ENCODE measurements at regions not wholly inside any gene's neighbourhood (a gene's known extent, or its start where the extent isn't known, plus 50 kb on each side); places are given as distances from the start of the nearest gene placed in this dataset.
"Not testable (repeated sequence)": the region's sequence is repeated elsewhere in the genome, so short reads cannot be mapped to it uniquely, and the experiment has no call there.

- no peak for DNase-seq
These were observed 648.8 kb downstream of the NXPH1 start for GRCh38 chr7:9082203-9082602.

- no peak for DNase-seq
These were observed 650.4 kb downstream of the NXPH1 start for GRCh38 chr7:9083837-9084236.

- no peak for DNase-seq
These were observed 657.9 kb downstream of the NXPH1 start for GRCh38 chr7:9091282-9091681.

GRCh38 chr7:9097565-9098060 lies 664.2 kb downstream of the NXPH1 start:
- DNase-seq = no peak

GRCh38 chr7:9100289-9100688 lies 666.9 kb downstream of the NXPH1 start:
- no peak for DNase-seq

- DNase-seq = no peak
These were observed 669.4 kb downstream of the NXPH1 start for GRCh38 chr7:9102846-9103245.

- no peak for DNase-seq
These were observed 673.3 kb downstream of the NXPH1 start for GRCh38 chr7:9106747-9107146.

GRCh38 chr7:9120331-9120730 lies 686.9 kb downstream of the NXPH1 start:
- no peak for DNase-seq

GRCh38 chr7:9124320-9124719 lies 690.9 kb downstream of the NXPH1 start:
- no peak for DNase-seq

- DNase-seq = no peak
These were observed 691.8 kb downstream of the NXPH1 start for GRCh38 chr7:9125246-9125645.

- DNase-seq = no peak
These were observed 694.5 kb downstream of the NXPH1 start for GRCh38 chr7:9127901-9128300.

GRCh38 chr7:9148687-9149086 lies 715.3 kb downstream of the NXPH1 start:
- no peak for DNase-seq

- DNase-seq = no peak
These were observed 716.2 kb downstream of the NXPH1 start for GRCh38 chr7:9149499-9150082.

- not testable (repeated sequence) for DNase-seq
These were observed 730.3 kb downstream of the NXPH1 start for GRCh38 chr7:9163691-9164090.

- DNase-seq = no peak
These were observed 742.5 kb downstream of the NXPH1 start for GRCh38 chr7:9175871-9176270.

GRCh38 chr7:9181356-9181755 lies 747.9 kb downstream of the NXPH1 start:
- DNase-seq = no peak

GRCh38 chr7:9186730-9187129 lies 753.3 kb downstream of the NXPH1 start:
- no peak for DNase-seq

- no peak for DNase-seq
These were observed 756.3 kb downstream of the NXPH1 start for GRCh38 chr7:9189703-9190102.

GRCh38 chr7:9192969-9193368 lies 759.6 kb downstream of the NXPH1 start:
- DNase-seq = no peak

GRCh38 chr7:9200626-9201025 lies 767.2 kb downstream of the NXPH1 start:
- DNase-seq = no peak

- no peak for DNase-seq
These were observed 768.5 kb downstream of the NXPH1 start for GRCh38 chr7:9201928-9202327.

- no peak for DNase-seq
These were observed 771.2 kb downstream of the NXPH1 start for GRCh38 chr7:9204571-9204970.

GRCh38 chr7:9210114-9210513 lies 776.7 kb downstream of the NXPH1 start:
- no peak for DNase-seq

GRCh38 chr7:9217204-9217603 lies 783.8 kb downstream of the NXPH1 start:
- no peak for DNase-seq

GRCh38 chr7:9226500-9226899 lies 793.1 kb downstream of the NXPH1 start:
- no peak for DNase-seq
